Panc1 (cell line): ENCODE measurements at regions not wholly inside any gene's neighbourhood (a gene's known extent, or its start where the extent isn't known, plus 50 kb on each side); places are given as distances from the start of the nearest gene placed in this dataset.

ENCODE experiments used
- POLR2AphosphoS5 ChIP-seq: IDR thresholded peaks from 2 replicates; pipeline ENCODE4 v1.6.1; 2012; ENCODE audit warnings: mild to moderate bottlenecking, low read depth, low read length, moderate library complexity
- SIN3A ChIP-seq: IDR thresholded peaks from 2 replicates; pipeline ENCODE4 v1.6.1; 2012; ENCODE audit warnings: low read depth, mild to moderate bottlenecking, low read length, moderate library complexity, borderline replicate concordance; ENCODE audit not compliant: insufficient read depth
- TF ChIP-seq, protein P1 (sequence below): fragments of 450-650 bp; IDR thresholded peaks from 2 replicates; pipeline ENCODE4 v1.5.1; 2017; ENCODE audit warnings: mild to moderate bottlenecking
- TF ChIP-seq, protein P2 (sequence below), 2 experiments: IDR thresholded peaks; 2 replicates each; pipeline ENCODE4 v1.6.1; 2011 to 2012; ENCODE audit warnings: low read depth in 2 of 2, control low read depth in 1 of 2, low read length in 1 of 2, mild to moderate bottlenecking in 1 of 2, moderate library complexity in 1 of 2; ENCODE audit not compliant: insufficient read depth in 1 of 2

DNA sequence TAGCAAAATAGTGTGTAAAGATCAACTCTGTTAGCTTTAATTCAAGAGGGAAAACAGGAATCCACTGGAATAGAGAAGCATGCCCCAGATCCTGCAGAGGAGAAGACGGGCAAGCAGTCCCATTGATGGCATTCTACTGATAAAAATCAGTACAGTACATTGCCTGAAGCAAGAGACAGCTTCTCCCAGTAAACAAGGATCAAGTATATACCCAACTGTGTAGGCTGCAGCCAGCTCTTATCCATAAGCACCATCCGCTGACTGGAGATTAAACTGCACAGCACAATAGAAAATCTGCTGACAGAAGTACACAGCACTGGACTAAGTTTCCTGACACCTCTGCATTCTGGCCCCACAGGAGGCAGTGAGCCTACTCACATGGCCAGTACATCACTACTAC, 110.1 kb downstream of the COX18 start:
- TF ChIP-seq, protein P1, sequence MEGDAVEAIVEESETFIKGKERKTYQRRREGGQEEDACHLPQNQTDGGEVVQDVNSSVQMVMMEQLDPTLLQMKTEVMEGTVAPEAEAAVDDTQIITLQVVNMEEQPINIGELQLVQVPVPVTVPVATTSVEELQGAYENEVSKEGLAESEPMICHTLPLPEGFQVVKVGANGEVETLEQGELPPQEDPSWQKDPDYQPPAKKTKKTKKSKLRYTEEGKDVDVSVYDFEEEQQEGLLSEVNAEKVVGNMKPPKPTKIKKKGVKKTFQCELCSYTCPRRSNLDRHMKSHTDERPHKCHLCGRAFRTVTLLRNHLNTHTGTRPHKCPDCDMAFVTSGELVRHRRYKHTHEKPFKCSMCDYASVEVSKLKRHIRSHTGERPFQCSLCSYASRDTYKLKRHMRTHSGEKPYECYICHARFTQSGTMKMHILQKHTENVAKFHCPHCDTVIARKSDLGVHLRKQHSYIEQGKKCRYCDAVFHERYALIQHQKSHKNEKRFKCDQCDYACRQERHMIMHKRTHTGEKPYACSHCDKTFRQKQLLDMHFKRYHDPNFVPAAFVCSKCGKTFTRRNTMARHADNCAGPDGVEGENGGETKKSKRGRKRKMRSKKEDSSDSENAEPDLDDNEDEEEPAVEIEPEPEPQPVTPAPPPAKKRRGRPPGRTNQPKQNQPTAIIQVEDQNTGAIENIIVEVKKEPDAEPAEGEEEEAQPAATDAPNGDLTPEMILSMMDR, result no peak
- no peak for TF ChIP-seq SIN3A
- TF ChIP-seq, protein P2, sequence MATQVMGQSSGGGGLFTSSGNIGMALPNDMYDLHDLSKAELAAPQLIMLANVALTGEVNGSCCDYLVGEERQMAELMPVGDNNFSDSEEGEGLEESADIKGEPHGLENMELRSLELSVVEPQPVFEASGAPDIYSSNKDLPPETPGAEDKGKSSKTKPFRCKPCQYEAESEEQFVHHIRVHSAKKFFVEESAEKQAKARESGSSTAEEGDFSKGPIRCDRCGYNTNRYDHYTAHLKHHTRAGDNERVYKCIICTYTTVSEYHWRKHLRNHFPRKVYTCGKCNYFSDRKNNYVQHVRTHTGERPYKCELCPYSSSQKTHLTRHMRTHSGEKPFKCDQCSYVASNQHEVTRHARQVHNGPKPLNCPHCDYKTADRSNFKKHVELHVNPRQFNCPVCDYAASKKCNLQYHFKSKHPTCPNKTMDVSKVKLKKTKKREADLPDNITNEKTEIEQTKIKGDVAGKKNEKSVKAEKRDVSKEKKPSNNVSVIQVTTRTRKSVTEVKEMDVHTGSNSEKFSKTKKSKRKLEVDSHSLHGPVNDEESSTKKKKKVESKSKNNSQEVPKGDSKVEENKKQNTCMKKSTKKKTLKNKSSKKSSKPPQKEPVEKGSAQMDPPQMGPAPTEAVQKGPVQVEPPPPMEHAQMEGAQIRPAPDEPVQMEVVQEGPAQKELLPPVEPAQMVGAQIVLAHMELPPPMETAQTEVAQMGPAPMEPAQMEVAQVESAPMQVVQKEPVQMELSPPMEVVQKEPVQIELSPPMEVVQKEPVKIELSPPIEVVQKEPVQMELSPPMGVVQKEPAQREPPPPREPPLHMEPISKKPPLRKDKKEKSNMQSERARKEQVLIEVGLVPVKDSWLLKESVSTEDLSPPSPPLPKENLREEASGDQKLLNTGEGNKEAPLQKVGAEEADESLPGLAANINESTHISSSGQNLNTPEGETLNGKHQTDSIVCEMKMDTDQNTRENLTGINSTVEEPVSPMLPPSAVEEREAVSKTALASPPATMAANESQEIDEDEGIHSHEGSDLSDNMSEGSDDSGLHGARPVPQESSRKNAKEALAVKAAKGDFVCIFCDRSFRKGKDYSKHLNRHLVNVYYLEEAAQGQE (IDR thresholded peaks at IDR 0.05; ENCODE audit: insufficient read depth in 1 of 2, low read depth in 2 of 2, low read length in 1 of 2), result no peak
- no peak for TF ChIP-seq POLR2AphosphoS5
